ENCODE measurements at regions not wholly inside any gene's neighbourhood (a gene's known extent, or its start where the extent isn't known, plus 50 kb on each side); places are given as distances from the start of the nearest gene placed in this dataset.

- TF ChIP-seq, protein P1, sequence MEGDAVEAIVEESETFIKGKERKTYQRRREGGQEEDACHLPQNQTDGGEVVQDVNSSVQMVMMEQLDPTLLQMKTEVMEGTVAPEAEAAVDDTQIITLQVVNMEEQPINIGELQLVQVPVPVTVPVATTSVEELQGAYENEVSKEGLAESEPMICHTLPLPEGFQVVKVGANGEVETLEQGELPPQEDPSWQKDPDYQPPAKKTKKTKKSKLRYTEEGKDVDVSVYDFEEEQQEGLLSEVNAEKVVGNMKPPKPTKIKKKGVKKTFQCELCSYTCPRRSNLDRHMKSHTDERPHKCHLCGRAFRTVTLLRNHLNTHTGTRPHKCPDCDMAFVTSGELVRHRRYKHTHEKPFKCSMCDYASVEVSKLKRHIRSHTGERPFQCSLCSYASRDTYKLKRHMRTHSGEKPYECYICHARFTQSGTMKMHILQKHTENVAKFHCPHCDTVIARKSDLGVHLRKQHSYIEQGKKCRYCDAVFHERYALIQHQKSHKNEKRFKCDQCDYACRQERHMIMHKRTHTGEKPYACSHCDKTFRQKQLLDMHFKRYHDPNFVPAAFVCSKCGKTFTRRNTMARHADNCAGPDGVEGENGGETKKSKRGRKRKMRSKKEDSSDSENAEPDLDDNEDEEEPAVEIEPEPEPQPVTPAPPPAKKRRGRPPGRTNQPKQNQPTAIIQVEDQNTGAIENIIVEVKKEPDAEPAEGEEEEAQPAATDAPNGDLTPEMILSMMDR (IDR thresholded peaks at IDR 0.05), result no peak
- TF ChIP-seq POLR2A (IDR thresholded peaks at IDR 0.05), result no peak
Observed at GRCh38 chr13:85266771-85267170, 532.4 kb downstream of the SLITRK6 start.
